H1 (cell line): ENCODE measurements at regions not wholly inside any gene's neighbourhood (a gene's known extent, or its start where the extent isn't known, plus 50 kb on each side); places are given as distances from the start of the nearest gene placed in this dataset.

ENCODE experiments used
- CTCF ChIA-PET: fragments of 300-600 bp; sonication (Branson Sonifier 250); formaldehyde crosslinking; loops from one replicate; lab custom pipeline; 2021; ENCODE audit not compliant: partially characterized antibody; lab: Charles Lee
- POLR2A ChIA-PET: fragments of 300-600 bp; sonication (Branson Sonifier 250); formaldehyde crosslinking; loops from one replicate; lab custom pipeline; 2021; ENCODE audit warnings: inconsistent platforms; ENCODE audit not compliant: partially characterized antibody; lab: Charles Lee
- DNase-seq, 2 experiments: peaks; one replicate each; pipeline versions ENCODE4 v3.0.0 to v3.0.0-alpha.2; 2010 to 2022; ENCODE audit warnings: low spot score in 2 of 2, low read depth in 1 of 2, mixed read lengths in 1 of 2
- FAIRE-seq: peaks from 2 replicates; lab custom pipeline; 2011; peaks lifted over from hg19 to GRCh38; lab: Jason Lieb, UNC
- H2AFZ ChIP-seq: 2 replicates; pipeline ENCODE4 v1.8.1; 2012; ENCODE audit warnings: low read length, inconsistent platforms
- H2AK5ac ChIP-seq: 2 replicates; pipeline ENCODE4 v1.6.1; 2013; ENCODE audit warnings: low read depth, low read length
- H2BK120ac ChIP-seq: replicated peaks from 2 replicates; pipeline ENCODE3; 2013; ENCODE audit warnings: low read depth, low read length, inconsistent platforms
- H2BK12ac ChIP-seq: 2 replicates; pipeline ENCODE4 v1.6.1; 2013; ENCODE audit warnings: low read depth, low read length
- H2BK15ac ChIP-seq: 2 replicates; pipeline ENCODE4 v1.6.1; 2013; ENCODE audit warnings: low read length
- H2BK20ac ChIP-seq: 2 replicates; pipeline ENCODE4 v1.6.1; 2013; ENCODE audit warnings: low read length
- H2BK5ac ChIP-seq: 2 replicates; pipeline ENCODE4 v1.6.1; 2013; ENCODE audit warnings: low read depth, low read length
- H3K14ac ChIP-seq: 2 replicates; pipeline ENCODE4 v1.6.1; 2013; ENCODE audit warnings: inconsistent platforms; ENCODE audit not compliant: insufficient read length
- H3K18ac ChIP-seq: 2 replicates; pipeline ENCODE4 v1.6.1; 2013; ENCODE audit warnings: low read length; ENCODE audit errors: extremely low read depth
- H3K23ac ChIP-seq: 2 replicates; pipeline ENCODE4 v1.6.1; 2013; ENCODE audit warnings: inconsistent platforms; ENCODE audit not compliant: insufficient read length
- H3K23me2 ChIP-seq: 2 replicates; pipeline ENCODE4 v1.6.1; 2013; ENCODE audit warnings: low read depth, low read length
- H3K27ac ChIP-seq: 2 replicates; pipeline ENCODE4 v1.6.1; 2011; ENCODE audit warnings: low read depth, low read length, inconsistent platforms
- H3K27me3 ChIP-seq, 4 experiments: replicated peaks in 1 of 4; 1 replicate in 1 of 4; 2 replicates in 3 of 4; pipeline versions ENCODE4 v1.6.1 to v1.8.1; 2011 to 2013; ENCODE audit warnings: low read length in 3 of 4, mild to moderate bottlenecking in 3 of 4, inconsistent platforms in 2 of 4, mixed read lengths in 2 of 4, moderate library complexity in 1 of 4; ENCODE audit not compliant: control insufficient read depth in 3 of 4, insufficient read depth in 3 of 4; ENCODE audit errors: extremely low read depth in 1 of 4
- H3K36me3 ChIP-seq, 4 experiments: 2 replicates each; pipeline versions ENCODE4 v1.6.1 to v1.8.1; 2011 to 2013; ENCODE audit warnings: mild to moderate bottlenecking in 4 of 4, low read length in 3 of 4, moderate library complexity in 2 of 4, control low read depth in 1 of 4, inconsistent platforms in 1 of 4; ENCODE audit not compliant: insufficient read depth in 4 of 4, control insufficient read depth in 2 of 4
- H3K4ac ChIP-seq: replicated peaks from 2 replicates; pipeline ENCODE3; 2013; ENCODE audit warnings: low read length, low read depth, mixed read lengths, inconsistent platforms; ENCODE audit not compliant: insufficient read length
- H3K4me1 ChIP-seq, 4 experiments: replicated peaks in 1 of 4; 1 replicate in 1 of 4; 2 replicates in 3 of 4; pipeline versions ENCODE4 v1.6.1 to v1.8.1; 2011 to 2013; ENCODE audit warnings: low read length in 3 of 4, inconsistent platforms in 2 of 4, mixed read lengths in 1 of 4; ENCODE audit not compliant: insufficient read depth in 4 of 4, control insufficient read depth in 3 of 4
- H3K4me2 ChIP-seq, 2 experiments: 2 replicates each; pipeline versions ENCODE4 v1.6.1 to v1.8.1; 2011 to 2013; ENCODE audit warnings: low read depth in 2 of 2, low read length in 2 of 2, control low read depth in 1 of 2, inconsistent platforms in 1 of 2, mild to moderate bottlenecking in 1 of 2; ENCODE audit not compliant: insufficient read depth in 1 of 2
- H3K4me3 ChIP-seq, 4 experiments: fragments of 200-600, 300-600 bp in 1 of 4; sonication (generic), shearing (Covaris generic), sonication (Bioruptor Twin) in 1 of 4; 2 replicates each; pipeline versions ENCODE4 v1.5.1 to v1.8.1; 2011 to 2016; ENCODE audit warnings: low read length in 4 of 4, low read depth in 3 of 4, control low read depth in 2 of 4, inconsistent platforms in 2 of 4, mild to moderate bottlenecking in 2 of 4, mixed read lengths in 1 of 4, moderate library complexity in 1 of 4; ENCODE audit not compliant: insufficient read depth in 2 of 4; ENCODE audit errors: extremely low read depth in 1 of 4
- H3K56ac ChIP-seq: replicated peaks from 2 replicates; pipeline ENCODE3; 2013; ENCODE audit warnings: low read depth, mild to moderate bottlenecking, mixed read lengths, low read length, inconsistent platforms; ENCODE audit not compliant: insufficient read length
- H3K79me1 ChIP-seq: 2 replicates; pipeline ENCODE4 v1.6.1; 2013; ENCODE audit warnings: low read depth, low read length, control low read depth
- H3K79me2 ChIP-seq, 2 experiments: 2 replicates each; pipeline versions ENCODE4 v1.6.1 to v1.8.1; 2012 to 2013; ENCODE audit warnings: low read length in 2 of 2, mild to moderate bottlenecking in 2 of 2, inconsistent platforms in 1 of 2; ENCODE audit not compliant: insufficient read depth in 2 of 2, control insufficient read depth in 1 of 2
- H3K9ac ChIP-seq, 4 experiments: replicated peaks in 1 of 4; 1 replicate in 1 of 4; 2 replicates in 3 of 4; pipeline versions ENCODE4 v1.6.1 to v1.8.1; 2011 to 2013; ENCODE audit warnings: low read depth in 3 of 4, low read length in 3 of 4, control low read depth in 2 of 4, mild to moderate bottlenecking in 2 of 4, moderate library complexity in 2 of 4, inconsistent platforms in 1 of 4; ENCODE audit errors: extremely low read depth in 1 of 4
- H3K9me3 ChIP-seq, 2 experiments: 2 replicates each; pipeline versions ENCODE4 v1.6.1 to v1.8.1; 2012 to 2013; ENCODE audit warnings: mild to moderate bottlenecking in 2 of 2, moderate library complexity in 2 of 2, control low read depth in 1 of 2, inconsistent platforms in 1 of 2, low read depth in 1 of 2, low read length in 1 of 2, mixed read lengths in 1 of 2; ENCODE audit not compliant: insufficient read depth in 2 of 2
- H4K20me1 ChIP-seq, 2 experiments: replicated peaks in 1 of 2; 2 replicates each; pipeline versions ENCODE3 to v1.8.1; 2011 to 2013; ENCODE audit warnings: inconsistent platforms in 2 of 2, low read length in 2 of 2, mild to moderate bottlenecking in 1 of 2; ENCODE audit not compliant: insufficient read depth in 2 of 2, control insufficient read depth in 1 of 2
- H4K5ac ChIP-seq: 2 replicates; pipeline ENCODE4 v1.6.1; 2013; ENCODE audit warnings: low read length, low read depth, mixed read lengths, inconsistent platforms; ENCODE audit not compliant: insufficient read length
- H4K8ac ChIP-seq: 2 replicates; pipeline ENCODE4 v1.8.0; 2013; ENCODE audit warnings: mild to moderate bottlenecking, moderate library complexity, low read length, inconsistent platforms; ENCODE audit not compliant: insufficient read depth; ENCODE audit errors: extremely low read depth
- H4K91ac ChIP-seq: replicated peaks from 2 replicates; pipeline ENCODE3; 2013; ENCODE audit warnings: low read length, mixed read lengths, inconsistent platforms; ENCODE audit not compliant: insufficient read length
- CEBPB ChIP-seq: IDR thresholded peaks from 2 replicates; pipeline ENCODE4 v1.6.1; 2012; ENCODE audit warnings: low read depth, low read length
- CHD1 ChIP-seq: IDR thresholded peaks from 2 replicates; pipeline ENCODE4 v1.6.1; 2012; ENCODE audit warnings: low read depth, low read length, improper control_type of control experiment
- CHD2 ChIP-seq: IDR thresholded peaks from 2 replicates; pipeline ENCODE4 v1.6.1; 2012; ENCODE audit warnings: low read length, improper control_type of control experiment
- CTBP2 ChIP-seq: IDR thresholded peaks from 2 replicates; pipeline ENCODE4 v1.7.0; 2011; ENCODE audit warnings: borderline replicate concordance, mild to moderate bottlenecking, moderate library complexity, mixed read lengths, low read length; ENCODE audit not compliant: insufficient read depth, insufficient read length
- FOSL1 ChIP-seq: IDR thresholded peaks from 2 replicates; pipeline ENCODE4 v1.6.1; 2011; ENCODE audit warnings: mild to moderate bottlenecking, low read depth, low read length, moderate library complexity; ENCODE audit not compliant: insufficient read depth
- GABPA ChIP-seq: IDR thresholded peaks from 2 replicates; pipeline ENCODE4 v1.6.1; 2011; ENCODE audit warnings: mild to moderate bottlenecking, low read length, moderate library complexity, borderline replicate concordance; ENCODE audit not compliant: insufficient read depth
- HDAC2 ChIP-seq, 2 experiments: fragments of 300-600 bp in 1 of 2; sonication (generic) in 1 of 2; IDR thresholded peaks; 2 replicates each; pipeline ENCODE4 v1.6.1; 2011 to 2012; ENCODE audit warnings: low read depth in 2 of 2, low read length in 2 of 2, mild to moderate bottlenecking in 2 of 2, moderate library complexity in 2 of 2, borderline replicate concordance in 1 of 2, inconsistent platforms in 1 of 2
- NRF1 ChIP-seq: IDR thresholded peaks from 2 replicates; pipeline ENCODE4 v1.6.1; 2011; ENCODE audit warnings: mild to moderate bottlenecking, low read depth, low read length, improper control_type of control experiment
- POU5F1 ChIP-seq: IDR thresholded peaks from 2 replicates; pipeline ENCODE4 v1.6.1; 2011; ENCODE audit warnings: low read depth, mild to moderate bottlenecking, low read length, moderate library complexity
- SIRT6 ChIP-seq: IDR thresholded peaks from one replicate; pipeline ENCODE4 v1.7.1; 2012; ENCODE audit warnings: low read length, inconsistent platforms
- SIX5 ChIP-seq: IDR thresholded peaks from 2 replicates; pipeline ENCODE4 v1.6.1; 2011; ENCODE audit warnings: mild to moderate bottlenecking, low read depth, low read length
- SP4 ChIP-seq: IDR thresholded peaks from 2 replicates; pipeline ENCODE4 v1.6.1; 2012; ENCODE audit warnings: low read length, inconsistent platforms
- TBP ChIP-seq: IDR thresholded peaks from 2 replicates; pipeline ENCODE4 v1.6.1; 2011; ENCODE audit warnings: low read depth, low read length, improper control_type of control experiment
- USF2 ChIP-seq: IDR thresholded peaks from 2 replicates; pipeline ENCODE4 v1.6.1; 2011; ENCODE audit warnings: low read length, improper control_type of control experiment
- ZNF274 ChIP-seq: IDR thresholded peaks from 2 replicates; pipeline ENCODE4 v1.7.0; 2012; ENCODE audit warnings: low read length, borderline replicate concordance; ENCODE audit errors: extremely low read depth
- WGBS, 2 experiments: shearing (Covaris generic) in 1 of 2; methylation state at CpG; one replicate each; pipeline versions ENCODE4 v1.1.6 to v1.1.7; 2013 to 2015; ENCODE audit warnings: low lambda C conversion rate in 2 of 2, mixed read lengths in 2 of 2, inconsistent platforms in 1 of 2, low coverage in 1 of 2, missing lambda C conversion rate in 1 of 2; ENCODE audit not compliant: insufficient replicate concordance in 2 of 2, insufficient coverage in 1 of 2, insufficient read length in 1 of 2; ENCODE audit errors: extremely low coverage in 1 of 2, missing lambda C conversion rate in 1 of 2; 5-methylcytosine and 5-hydroxymethylcytosine counted together

DNA sequence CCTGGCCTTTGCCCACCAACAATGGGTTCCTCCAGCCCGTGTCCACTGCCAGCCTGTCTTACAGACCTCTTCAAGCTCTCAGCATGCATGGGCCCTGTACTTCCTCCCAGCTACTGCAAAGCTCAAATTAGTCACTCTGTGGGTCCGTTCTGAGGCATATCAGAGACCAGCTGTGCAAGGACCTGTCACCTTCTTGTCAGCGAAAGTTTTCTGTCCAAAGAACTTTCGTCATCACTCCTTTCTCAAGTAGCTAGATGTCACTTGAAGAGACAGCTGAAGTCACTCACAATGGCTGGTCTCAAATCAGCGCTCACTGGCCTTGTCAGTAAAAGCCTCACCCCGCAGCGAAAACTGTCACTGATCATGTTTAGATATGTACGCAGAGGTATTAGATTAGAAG, 91.4 kb upstream of the DYNLRB2 start:
- Histone ChIP-seq H3K9me3 (no peaks in the 10 kb centered on the region), H3K4ac (no peak overlapping the region), H3K56ac (no peak overlapping the region), H4K20me1 (no peaks in the 10 kb centered on the region), H2BK20ac (no peak overlapping the region), H3K27me3 (no peaks in the 10 kb centered on the region), H2AFZ (no peak overlapping the region), H2BK12ac (no peak overlapping the region), H3K23ac (no peak overlapping the region), H3K23me2 (0 out of 2 replicates have a peak, but pooled peaks cover 2% of the 10 kb centered on the region), H3K4me1 (no peaks in the 10 kb centered on the region), H3K9ac (no peak overlapping the region), H4K91ac (no peak overlapping the region), H4K5ac (no peak overlapping the region), H3K27ac (no peak overlapping the region), H3K4me3 (no peak overlapping the region), H3K14ac (no peak overlapping the region), H3K36me3 (no peaks in the 10 kb centered on the region), H3K18ac (no peak overlapping the region), H4K8ac (no peak overlapping the region), H2BK5ac (no peak overlapping the region), H2BK15ac (no peak overlapping the region), H3K79me2 (no peaks in the 10 kb centered on the region), H3K4me2 (no peak overlapping the region), H2AK5ac (no peak overlapping the region), H3K79me1 (no peaks in the 10 kb centered on the region), H2BK120ac (no peak overlapping the region)
- no peak for FAIRE-seq
- 95% methylated on average over 8 of the region's 8 CpGs; no CpG with 5 or more reads in 1 of the 2 experiments for WGBS, 2 experiments
- no peak for DNase-seq
- ChIA-PET POLR2A (no interaction called here), CTCF (interaction anchor here (0.9 kb wide), 1 partner anchor 12 kb away, joined by 3 read pairs; no protein-coding TSS in a partner anchor)
- TF ChIP-seq CEBPB: no peak
- TF ChIP-seq USF2: no peak
- no peak for TF ChIP-seq CHD1
- no peak for TF ChIP-seq SIRT6
- no peak for TF ChIP-seq TBP
- no peak for TF ChIP-seq GABPA
- no peak for TF ChIP-seq NRF1
- TF ChIP-seq HDAC2 (IDR thresholded peaks at IDR 0.05; ENCODE audit: borderline replicate concordance in 1 of 2, low read depth in 2 of 2, low read length in 2 of 2): no peak
- no peak for TF ChIP-seq FOSL1
- no peak for TF ChIP-seq SP4
- no peak for TF ChIP-seq CTBP2
- no peak for TF ChIP-seq POU5F1
- TF ChIP-seq CHD2: no peak
- no peak for TF ChIP-seq SIX5
- TF ChIP-seq ZNF274: no peak
